ENCODE measurements at regions not wholly inside any gene's neighbourhood (a gene's known extent, or its start where the extent isn't known, plus 50 kb on each side); places are given as distances from the start of the nearest gene placed in this dataset.
"Not testable (repeated sequence)": the region's sequence is repeated elsewhere in the genome, so short reads cannot be mapped to it uniquely, and the experiment has no call there.

DNA sequence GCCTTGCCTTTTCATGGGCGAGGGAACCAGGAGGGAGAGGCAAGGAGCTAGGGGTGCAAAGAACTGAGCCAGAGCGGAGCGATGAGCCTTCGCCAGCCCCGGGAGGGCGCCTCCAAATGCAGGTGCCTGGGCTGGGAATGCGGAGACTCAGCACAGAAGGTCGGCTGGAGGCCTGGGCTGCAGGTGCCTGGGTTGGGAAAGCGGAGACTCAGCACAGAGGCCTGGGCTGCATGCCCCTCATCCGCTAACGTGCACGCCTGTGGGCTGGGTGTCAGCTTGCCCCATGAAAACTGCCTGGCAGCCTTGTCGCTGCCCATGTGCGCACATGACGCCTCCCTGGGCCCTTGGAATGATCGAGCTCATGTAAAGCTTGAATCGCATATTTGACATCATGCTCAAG, 51.8 kb downstream of the POM121L12 start:
- no peak for DNase-seq (ENCODE audit: low spot score)

- no peak for DNase-seq (ENCODE audit: low spot score)
Measured at GRCh38 chr7:53094191-53094590, 58.8 kb downstream of the POM121L12 start.

DNA sequence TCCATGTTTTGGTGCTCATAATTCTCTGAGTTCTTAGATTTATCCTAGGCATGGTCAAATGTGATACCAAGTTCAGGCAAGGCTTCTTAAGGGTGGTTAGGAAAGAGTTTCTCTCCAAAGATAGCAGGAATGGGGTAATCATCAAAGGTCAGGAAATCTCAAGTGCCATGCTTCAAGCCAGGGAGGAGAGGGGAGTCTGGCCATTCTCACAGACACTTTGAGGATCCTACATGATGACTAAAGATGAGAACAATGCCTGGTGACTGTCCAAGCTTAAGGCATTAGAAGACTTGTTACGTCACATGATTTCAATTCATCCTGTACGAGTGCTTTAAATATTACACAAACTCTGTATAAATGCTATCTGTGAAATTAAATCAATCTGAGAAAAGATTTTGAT, 59.4 kb downstream of the POM121L12 start:
- DNase-seq (ENCODE audit: low spot score): no peak

DNA sequence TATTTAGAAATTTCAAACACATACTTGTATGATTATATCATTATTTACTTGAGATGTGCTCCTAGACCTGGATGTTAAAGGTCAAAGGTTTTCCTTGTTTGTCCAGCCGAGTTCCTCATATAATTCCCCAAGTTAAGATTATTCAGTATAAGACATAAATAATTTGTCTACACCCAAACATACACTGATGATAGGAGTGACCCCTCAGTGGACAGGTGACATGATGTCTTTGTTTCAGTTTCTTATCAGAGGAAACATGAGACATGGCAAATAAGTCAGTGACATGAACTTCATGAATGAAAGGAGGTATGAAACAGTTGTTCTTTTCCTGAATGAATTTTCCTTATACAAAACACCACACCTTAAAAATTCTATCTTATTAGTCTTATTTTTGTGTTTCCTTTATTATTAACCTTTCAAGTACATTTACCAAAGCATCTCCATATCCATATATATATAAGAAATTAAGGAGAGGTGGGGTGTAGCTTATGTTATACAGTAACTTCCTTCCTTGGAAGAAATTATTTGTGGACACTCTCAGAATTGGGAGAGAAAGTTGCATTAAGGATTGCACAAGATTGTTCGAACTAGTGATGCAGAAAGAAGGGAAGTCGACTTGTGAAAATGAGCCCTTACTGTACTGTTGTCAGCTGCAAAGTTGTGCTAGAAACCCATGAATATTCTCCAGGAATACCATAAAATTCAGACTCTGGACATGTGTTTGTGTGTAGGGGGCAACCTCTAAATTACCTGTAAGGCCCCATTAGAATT, 60.5 kb downstream of the POM121L12 start:
- DNase-seq (ENCODE audit: low spot score): no peak

- no peak for DNase-seq (ENCODE audit: low spot score)
Measured at GRCh38 chr7:53100091-53100490, 64.7 kb downstream of the POM121L12 start.

GRCh38 chr7:53101026-53101425, 65.6 kb downstream of the POM121L12 start:
- DNase-seq (ENCODE audit: low spot score): no peak

DNA sequence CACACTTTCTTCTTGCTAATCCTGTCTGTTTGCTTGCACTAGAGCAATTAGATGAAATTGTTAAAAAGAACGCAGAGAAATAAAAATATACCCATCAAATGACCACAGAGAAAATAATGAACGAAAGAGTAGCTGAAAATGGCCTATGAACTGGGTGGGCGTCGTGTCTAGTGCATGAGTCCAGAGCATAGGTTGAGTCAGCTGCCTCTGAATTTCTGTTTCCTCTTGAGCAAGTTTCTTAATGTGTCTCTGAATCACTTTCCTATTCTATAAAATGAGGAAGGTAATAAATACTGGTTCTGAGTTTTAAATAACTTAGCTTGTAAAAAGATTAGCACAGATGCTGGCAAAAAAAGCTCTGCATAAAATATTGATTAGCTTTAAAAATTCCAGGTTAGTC, 75.0 kb downstream of the POM121L12 start:
- no peak for DNase-seq (ENCODE audit: low spot score)

DNA sequence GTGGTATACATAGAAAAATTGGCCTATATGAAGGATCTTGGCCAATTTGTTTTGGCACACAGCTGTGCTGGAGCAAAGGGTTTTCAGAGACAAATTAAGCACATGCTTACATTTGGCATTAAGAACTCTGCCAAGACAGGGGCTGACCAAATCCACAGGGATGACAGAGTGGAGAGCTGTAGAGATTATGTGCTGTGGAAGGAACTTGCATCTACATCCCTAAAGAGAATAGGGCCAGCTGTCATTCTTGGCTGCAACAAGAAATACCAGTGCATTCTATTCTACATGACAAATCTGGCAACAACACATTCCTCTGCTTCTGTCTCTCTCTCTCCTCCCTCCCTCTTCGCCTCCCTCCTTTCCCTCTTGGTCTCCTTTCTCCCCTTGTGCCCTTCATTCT, 75.6 kb downstream of the POM121L12 start:
- no peak for DNase-seq (ENCODE audit: low spot score)

DNA sequence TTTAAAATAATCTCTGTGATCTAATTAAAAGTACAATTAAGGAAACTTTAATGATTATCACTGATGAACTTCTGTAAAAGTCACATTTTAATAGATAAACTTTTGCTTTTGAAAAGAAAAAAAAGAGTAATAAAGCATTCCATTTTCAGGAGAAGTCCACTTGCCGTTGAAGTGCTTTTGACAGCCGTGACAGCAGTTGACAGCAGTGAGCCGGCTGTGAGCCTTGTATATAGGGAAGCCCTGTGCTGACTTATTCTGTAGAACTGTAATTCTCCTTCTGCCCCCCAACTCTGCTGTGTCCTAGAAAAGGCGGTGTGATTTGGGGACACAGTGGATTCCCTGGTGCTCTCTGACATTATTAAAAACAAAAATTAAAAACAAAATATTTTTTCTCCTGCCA, 78.0 kb downstream of the POM121L12 start:
- DNase-seq (ENCODE audit: low spot score): no peak

DNA sequence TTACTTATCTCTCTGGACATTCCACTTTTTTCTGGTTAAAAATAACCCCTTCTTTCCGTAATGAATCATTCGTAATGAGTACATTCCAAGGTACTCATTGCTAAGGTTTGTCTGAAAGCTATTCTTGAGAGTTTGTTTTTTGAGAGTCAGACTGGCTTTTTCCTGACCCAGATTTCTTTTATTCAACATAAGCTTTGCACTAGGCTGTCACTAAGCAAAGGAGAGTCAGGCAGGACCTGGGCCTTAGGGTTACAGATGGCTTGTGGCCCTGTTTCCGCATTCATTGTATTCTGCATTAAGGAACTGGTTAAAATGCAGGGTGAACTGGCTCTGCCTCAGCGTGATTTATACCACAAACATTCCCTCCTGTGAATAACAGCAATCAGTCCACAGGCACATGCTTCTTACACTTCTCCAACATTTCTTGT, 84.1 kb downstream of the POM121L12 start:
- DNase-seq (ENCODE audit: low spot score): no peak

- DNase-seq (ENCODE audit: low spot score): no peak
Measured at GRCh38 chr7:53121374-53121773, 85.9 kb downstream of the POM121L12 start.

- no peak for DNase-seq (ENCODE audit: low spot score)
Measured at GRCh38 chr7:53131697-53132096, 96.3 kb downstream of the POM121L12 start.

- DNase-seq (ENCODE audit: low spot score): no peak
Measured at GRCh38 chr7:53151496-53151895, 116.1 kb downstream of the POM121L12 start.

DNA sequence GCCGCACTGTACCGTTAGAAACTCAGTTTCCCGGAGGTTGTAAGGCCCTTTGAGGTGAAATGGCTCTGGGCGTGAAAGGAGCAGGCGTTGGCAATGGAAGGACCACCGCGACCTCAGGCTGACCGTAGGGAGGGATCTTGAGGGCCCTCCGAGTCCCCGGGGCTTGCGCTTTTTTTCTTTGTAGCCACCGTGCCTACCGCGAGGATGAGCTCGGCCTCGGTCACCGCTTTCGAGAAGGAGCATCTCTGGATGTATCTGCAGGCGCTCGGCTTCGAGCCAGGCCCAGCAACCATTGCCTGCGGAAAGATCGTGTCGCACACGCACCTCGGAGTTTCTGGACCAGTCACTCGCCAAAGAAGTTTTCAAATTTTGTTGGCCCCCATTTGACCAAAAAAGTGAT, 151.8 kb downstream of the POM121L12 start:
- DNase-seq (ENCODE audit: low spot score): not testable (repeated sequence)

DNA sequence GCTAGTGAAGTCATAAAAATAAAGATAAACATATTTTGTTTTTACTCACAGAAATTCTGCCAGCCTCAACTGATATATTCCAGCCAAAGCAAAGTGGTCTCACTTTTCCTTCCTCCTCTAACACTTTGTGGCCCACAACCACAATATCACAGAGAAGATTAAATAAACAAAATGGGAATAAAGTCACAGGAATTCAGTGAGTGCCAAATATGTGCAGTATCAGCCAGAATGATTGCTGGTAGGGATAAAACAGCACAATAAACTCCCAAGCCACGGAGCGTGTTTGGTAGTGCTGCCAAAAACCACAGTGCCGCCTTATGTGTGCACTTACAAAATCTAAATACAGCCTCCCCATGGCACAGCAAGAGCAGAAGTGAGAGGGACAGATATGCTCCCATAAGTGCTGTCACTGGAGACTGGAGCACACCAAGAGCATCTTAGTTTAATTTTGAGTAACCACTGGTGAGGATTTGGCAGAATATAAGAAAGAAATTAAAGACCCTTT, 155.8 kb downstream of the POM121L12 start:
- peak; percentile 17 for DNase-seq (ENCODE audit: low spot score)

DNA sequence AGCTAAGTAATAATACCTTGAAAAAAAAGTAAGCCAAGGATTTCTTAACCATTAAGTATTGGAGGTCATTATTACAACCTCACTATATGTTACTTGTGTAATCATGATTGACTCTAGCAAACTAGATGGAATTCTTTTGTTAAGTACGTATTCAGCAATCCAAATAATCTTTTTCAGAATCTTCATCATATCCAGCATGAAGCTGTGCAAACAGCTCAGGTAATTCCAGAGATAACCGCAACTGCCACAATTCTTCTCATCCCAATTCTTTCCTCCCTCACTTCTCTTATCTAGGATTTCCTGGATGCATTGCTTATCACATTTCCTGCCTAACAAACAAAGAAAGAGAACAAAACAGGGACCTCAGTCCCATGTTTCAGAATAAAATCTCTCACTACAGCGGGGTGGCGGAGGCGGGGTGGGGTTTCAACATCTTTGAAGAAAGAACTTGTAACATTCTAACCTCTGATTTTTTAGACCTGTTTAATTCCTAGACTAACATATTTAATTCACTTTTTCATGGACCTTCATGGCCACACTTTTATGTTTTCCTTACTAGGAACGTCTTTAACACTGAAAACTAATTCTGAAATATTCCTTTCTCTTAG, 156.5 kb downstream of the POM121L12 start:
- no peak for DNase-seq (ENCODE audit: low spot score)

DNA sequence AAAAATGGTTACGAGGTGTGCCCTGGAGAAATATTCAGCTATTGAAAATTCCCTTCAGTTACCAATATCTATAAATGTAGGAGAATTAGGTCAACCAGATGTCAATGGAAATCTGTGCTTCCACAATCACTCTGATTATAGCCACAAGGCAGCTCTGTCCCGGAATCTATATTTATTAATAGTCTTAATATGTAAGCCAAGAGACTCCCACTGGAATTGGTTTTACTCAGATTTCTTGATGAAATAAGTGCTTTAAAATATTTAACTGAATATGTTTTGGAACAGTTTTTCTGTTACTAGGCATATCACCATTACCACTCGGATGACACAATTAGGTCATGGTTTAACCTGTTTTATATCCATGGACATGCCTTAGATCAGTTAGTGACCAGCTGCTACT, 169.6 kb downstream of the POM121L12 start:
- no peak for DNase-seq (ENCODE audit: low spot score)

GRCh38 chr7:53209129-53209528, 173.7 kb downstream of the POM121L12 start:
- no peak for DNase-seq (ENCODE audit: low spot score)

DNA sequence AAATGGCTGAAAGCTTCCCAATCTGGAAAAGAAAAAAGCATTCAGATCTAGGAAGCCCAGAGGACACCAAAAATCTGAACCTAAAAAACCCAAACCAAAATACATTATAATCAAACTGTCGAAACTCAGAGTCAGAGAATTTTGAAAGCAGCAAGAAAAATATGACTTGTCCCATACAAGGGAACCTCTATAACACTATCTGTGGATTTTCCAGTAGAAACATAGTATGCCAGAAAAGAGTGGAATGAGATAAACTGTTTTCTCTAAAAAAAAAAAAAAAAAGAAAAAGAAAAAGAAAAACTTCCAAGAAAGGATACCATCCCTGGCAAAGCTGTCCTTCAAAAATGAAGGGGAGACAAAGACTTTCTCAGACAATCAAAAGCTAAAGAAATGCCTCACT, 179.0 kb downstream of the POM121L12 start:
- DNase-seq (ENCODE audit: low spot score): no peak

DNA sequence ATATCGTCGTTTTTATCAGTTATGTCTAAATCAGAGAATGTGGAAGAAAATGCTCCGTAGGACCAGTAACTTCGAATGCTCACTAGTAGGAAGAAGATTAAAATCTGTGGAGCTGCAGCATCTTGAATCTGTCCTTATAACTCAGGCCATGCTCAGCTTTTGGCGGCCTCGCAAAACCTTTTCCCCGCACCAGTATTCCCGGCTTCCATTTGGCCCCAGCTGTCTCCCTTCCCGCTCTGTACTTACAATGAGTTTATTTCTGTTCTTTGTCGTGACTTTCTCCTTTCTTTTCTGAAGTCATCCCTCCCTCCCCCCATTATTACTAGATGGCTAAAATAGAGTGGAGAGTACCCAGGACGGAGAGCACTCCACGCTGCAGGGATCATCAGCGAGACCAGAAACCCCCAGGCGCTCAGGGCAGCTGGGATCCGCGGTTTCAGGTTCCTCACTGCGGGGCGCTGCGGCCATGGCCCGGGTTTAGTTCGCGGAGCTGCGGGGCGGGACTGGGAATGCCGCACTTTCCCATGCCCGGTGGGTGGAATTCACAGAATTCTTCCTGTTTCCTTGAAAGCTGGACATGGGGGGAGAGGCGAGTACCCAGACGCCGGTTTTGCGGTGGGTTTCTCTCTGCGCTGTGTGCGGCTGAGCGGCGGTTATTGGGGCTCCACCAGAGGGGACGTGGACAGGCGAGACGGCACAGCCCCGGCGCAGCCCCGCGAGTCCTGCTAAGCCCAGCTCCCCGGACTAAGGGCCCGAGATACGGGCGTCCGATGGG, 183.5 kb downstream of the POM121L12 start:
- no peak for DNase-seq (ENCODE audit: low spot score)

DNA sequence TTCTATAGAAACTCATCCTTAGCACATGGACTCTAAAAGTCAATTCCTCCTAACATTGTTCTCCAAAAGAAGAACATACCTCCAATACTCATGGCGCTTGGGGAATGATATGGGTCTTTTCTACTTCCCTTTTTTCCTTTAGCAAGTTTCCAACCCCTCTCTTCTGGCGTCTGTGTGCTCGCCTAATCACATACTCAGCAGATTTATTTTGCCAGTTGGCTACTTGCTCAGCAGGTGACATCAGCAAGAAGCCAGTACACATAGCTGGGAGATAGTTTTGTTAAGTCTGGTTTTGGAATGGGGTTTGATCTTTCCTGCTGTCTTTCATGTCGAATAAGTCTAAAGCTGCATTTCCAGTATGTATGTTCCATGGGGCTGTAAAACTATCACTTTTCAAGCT, 193.8 kb downstream of the POM121L12 start:
- DNase-seq (ENCODE audit: low spot score): no peak

DNA sequence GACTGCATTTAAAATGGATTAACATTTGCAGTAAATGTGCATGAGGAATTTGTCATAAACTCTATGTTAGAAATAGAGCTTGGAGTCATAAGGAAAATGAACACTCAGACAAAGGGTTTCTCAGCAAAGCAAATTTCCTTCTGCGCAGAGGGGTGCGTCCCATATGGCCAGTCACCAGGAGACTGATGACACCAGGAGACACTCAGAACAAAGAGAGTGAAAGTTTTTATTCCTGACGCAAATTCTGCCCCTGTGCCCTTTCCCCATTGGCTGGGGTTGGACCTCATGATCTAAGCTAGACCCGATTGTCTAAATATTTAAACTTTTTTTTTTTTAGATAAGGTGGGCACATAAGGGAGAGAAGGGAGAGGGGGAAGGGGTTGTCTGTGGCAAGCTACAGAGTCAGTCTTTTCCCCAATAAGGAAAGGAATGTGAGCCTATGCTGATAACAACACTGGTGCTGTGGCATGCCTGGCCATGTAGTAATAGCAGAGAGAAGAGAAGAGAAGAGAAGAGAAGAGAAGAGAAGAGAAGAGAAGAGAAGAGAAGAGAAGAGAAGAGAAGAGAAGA, 202.0 kb downstream of the POM121L12 start:
- DNase-seq (ENCODE audit: low spot score): no peak

All from H4 (cell line).